Kidney (tissue), 13 donors: ENCODE measurements at regions not wholly inside any gene's neighbourhood (a gene's known extent, or its start where the extent isn't known, plus 50 kb on each side); places are given as distances from the start of the nearest gene placed in this dataset.

Experiments used
- DNase-seq, 5 donors: peaks; one replicate each; pipeline ENCODE4 v3.0.0-alpha.2; 2013 to 2020
- FAIRE-seq: peaks from 2 replicates; lab custom pipeline; 2012; peaks lifted over from hg19 to GRCh38; lab: Jason Lieb, UNC
- H3K27ac ChIP-seq, 2 donors: one replicate each; pipeline ENCODE4 v1.7.0; 2013; ENCODE audit warnings: low read depth in 2 of 2, low read length in 2 of 2, inconsistent platforms in 1 of 2
- H3K27me3 ChIP-seq: one replicate; pipeline ENCODE4 v1.7.1; 2013; ENCODE audit warnings: low read length, inconsistent platforms; ENCODE audit not compliant: control insufficient read depth, insufficient read depth
- H3K36me3 ChIP-seq, 3 donors: one replicate each; pipeline versions ENCODE4 v1.7.0 to v1.7.1; 2013; ENCODE audit warnings: low read length in 3 of 3, control low read depth in 1 of 3, inconsistent platforms in 1 of 3; ENCODE audit not compliant: insufficient read depth in 3 of 3, control insufficient read depth in 2 of 3
- H3K4me1 ChIP-seq, 3 donors: one replicate each; pipeline versions ENCODE4 v1.7.0 to v1.7.1; 2013; ENCODE audit warnings: low read length in 3 of 3, inconsistent platforms in 1 of 3, low read depth in 1 of 3; ENCODE audit not compliant: control insufficient read depth in 2 of 3, insufficient read depth in 2 of 3
- H3K4me3 ChIP-seq, 3 donors: one replicate each; pipeline versions ENCODE4 v1.7.0 to v1.8.1; 2013; ENCODE audit warnings: low read length in 3 of 3, control low read depth in 1 of 3, inconsistent platforms in 1 of 3
- H3K9ac ChIP-seq, 3 donors: one replicate each; pipeline versions ENCODE4 v1.7.0 to v1.7.1; 2013; ENCODE audit warnings: low read length in 3 of 3, control low read depth in 1 of 3, inconsistent platforms in 1 of 3
- H3K9me3 ChIP-seq, 3 donors: one replicate each; pipeline versions ENCODE4 v1.7.0 to v1.7.1; 2013; ENCODE audit warnings: low read length in 3 of 3, control low read depth in 1 of 3, inconsistent platforms in 1 of 3; ENCODE audit not compliant: control insufficient read depth in 2 of 3, insufficient read depth in 1 of 3
- intact Hi-C: fragments of 100-400 bp; cut with DNase I; formaldehyde crosslinking; loops from one replicate; pipeline ENCODE4 v1.11.1; 2022
- TF ChIP-seq, protein P1 (sequence below): IDR thresholded peaks from 3 replicates; pipeline ENCODE4 v1.5.1; 2012; ENCODE audit warnings: mild to moderate bottlenecking, moderate library complexity, borderline replicate concordance; ENCODE audit not compliant: insufficient read depth; ENCODE audit errors: extremely low read depth
- donor health status: control.
- donor health status: control.
- donor health status: control.
- donor health status: control.
- donor health status: control.
- donor health status: DM: yes; HTN: yes; CAD: no.
- donor health status: Normal renal cell carcinoma (clear cell type).

DNA sequence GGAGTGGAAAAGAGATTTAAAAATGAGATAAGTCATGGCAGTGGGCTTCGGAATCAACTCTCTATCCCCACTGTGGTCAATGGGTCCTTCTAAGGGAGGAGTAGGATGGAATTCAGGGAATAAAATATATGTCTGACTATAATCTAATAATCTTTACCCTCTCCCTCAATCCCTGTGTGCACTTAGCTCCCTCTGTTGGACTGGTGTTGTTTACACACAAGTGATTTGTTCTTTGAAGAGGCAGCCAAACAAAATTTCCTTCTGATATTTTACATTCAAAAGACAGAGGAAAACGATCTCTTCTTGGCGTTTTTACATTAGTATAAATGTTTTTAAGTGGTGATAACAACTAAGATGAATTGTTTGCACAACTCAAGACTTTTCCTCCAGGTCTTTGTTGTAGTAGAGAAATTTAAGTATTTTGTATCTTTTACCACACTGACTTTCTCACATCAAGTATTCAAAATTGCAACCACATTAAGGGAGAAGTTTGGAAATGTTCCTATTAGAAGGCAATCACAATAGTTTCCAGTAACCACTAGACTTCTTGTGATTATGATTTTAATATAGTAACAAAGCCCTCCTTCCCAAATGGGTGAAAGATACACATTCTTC, 317.8 kb downstream of the CENPW start:
- TF ChIP-seq, protein P1, sequence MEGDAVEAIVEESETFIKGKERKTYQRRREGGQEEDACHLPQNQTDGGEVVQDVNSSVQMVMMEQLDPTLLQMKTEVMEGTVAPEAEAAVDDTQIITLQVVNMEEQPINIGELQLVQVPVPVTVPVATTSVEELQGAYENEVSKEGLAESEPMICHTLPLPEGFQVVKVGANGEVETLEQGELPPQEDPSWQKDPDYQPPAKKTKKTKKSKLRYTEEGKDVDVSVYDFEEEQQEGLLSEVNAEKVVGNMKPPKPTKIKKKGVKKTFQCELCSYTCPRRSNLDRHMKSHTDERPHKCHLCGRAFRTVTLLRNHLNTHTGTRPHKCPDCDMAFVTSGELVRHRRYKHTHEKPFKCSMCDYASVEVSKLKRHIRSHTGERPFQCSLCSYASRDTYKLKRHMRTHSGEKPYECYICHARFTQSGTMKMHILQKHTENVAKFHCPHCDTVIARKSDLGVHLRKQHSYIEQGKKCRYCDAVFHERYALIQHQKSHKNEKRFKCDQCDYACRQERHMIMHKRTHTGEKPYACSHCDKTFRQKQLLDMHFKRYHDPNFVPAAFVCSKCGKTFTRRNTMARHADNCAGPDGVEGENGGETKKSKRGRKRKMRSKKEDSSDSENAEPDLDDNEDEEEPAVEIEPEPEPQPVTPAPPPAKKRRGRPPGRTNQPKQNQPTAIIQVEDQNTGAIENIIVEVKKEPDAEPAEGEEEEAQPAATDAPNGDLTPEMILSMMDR: peak; percentile 27
- no peak overlapping the region for H3K27ac ChIP-seq
- H3K9me3 ChIP-seq: no peaks in the 10 kb centered on the region
- FAIRE-seq (no peak), DNase-seq (peak in 2 of 5 donors; percentile 41 to 83)
- no peaks in the 10 kb centered on the region for H3K36me3 ChIP-seq
- no peaks in the 10 kb centered on the region for H3K27me3 ChIP-seq
- H3K4me3 ChIP-seq: no peak overlapping the region
- no peak overlapping the region for H3K9ac ChIP-seq
- intact Hi-C loops: no loop called here
- H3K4me1 ChIP-seq: no peaks in the 10 kb centered on the region

DNA sequence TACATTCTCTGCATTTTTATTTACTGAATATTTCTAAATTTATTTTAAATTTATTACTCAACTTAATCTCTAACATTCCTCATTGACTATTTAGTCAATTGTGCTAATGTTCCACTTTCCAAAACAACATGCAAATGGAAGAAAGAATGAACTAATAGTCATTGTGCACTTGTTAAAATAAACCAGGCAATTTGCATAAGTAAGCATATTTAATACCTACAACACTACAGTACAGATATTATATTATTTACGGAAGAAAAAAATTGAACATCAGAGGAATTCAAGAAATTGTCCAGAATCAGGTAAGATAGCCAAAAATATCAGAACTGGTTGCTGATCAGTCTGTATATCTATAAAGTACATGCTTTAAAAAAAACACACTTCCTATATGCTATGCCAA, 320.5 kb downstream of the CENPW start:
- DNase-seq (no peak), FAIRE-seq (peak; percentile 53)
- TF ChIP-seq, protein P1: no peak
- Histone ChIP-seq H3K9me3 (no peaks in the 10 kb centered on the region), H3K4me1 (no peaks in the 10 kb centered on the region), H3K4me3 (no peak overlapping the region), H3K27me3 (no peaks in the 10 kb centered on the region), H3K36me3 (no peaks in the 10 kb centered on the region), H3K27ac (no peak overlapping the region), H3K9ac (no peak overlapping the region)
- intact Hi-C loops: no loop called here

DNA sequence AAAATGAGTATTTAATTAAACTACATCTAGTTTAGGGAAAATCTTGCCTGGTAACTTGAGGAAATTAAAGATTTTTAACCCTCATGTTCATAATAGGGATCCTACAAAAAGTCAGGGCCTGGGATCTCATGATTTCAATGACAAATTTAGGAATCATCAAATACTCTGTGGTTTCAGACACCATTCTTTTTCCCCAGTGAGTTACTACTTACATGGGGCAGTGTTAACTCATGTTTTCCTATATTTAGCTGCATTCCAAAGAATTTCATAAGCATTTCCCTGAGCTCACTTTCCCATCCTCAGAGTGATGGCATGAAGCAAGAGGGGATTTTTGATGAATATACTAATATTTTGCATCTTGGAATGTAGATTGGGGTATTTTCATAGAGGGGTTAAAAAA, 321.7 kb downstream of the CENPW start:
- intact Hi-C loops: no loop called here
- H3K27me3 ChIP-seq: no peaks in the 10 kb centered on the region
- no peak overlapping the region for H3K27ac ChIP-seq
- no peak for FAIRE-seq
- no peak overlapping the region for H3K9ac ChIP-seq
- H3K36me3 ChIP-seq: no peaks in the 10 kb centered on the region
- H3K9me3 ChIP-seq: no peaks in the 10 kb centered on the region
- DNase-seq: no peak
- TF ChIP-seq, protein P1: no peak
- no peaks in the 10 kb centered on the region for H3K4me1 ChIP-seq
- H3K4me3 ChIP-seq: no peak overlapping the region

DNA sequence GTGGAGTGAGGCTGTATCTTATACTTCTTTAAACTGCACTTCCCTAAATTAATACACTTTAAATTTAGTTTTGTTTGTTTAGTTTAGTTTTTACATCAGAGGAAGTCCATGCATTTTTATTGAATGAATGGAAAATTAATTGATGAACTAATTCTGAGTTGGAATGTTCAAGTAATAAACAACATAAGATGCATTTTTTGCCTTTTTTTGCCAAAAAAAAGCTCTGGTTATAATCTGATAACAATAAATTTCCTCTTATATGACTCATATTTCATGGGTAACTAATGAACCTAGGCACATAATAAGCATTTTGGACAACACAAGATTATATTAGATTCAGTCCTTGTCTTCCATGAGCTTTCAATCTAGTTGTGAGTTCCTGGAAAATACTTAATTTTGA, 323.1 kb downstream of the CENPW start:
- FAIRE-seq: no peak
- intact Hi-C loops: no loop called here
- Histone ChIP-seq H3K27me3 (no peaks in the 10 kb centered on the region), H3K27ac (no peak overlapping the region), H3K4me1 (no peaks in the 10 kb centered on the region), H3K9me3 (no peaks in the 10 kb centered on the region), H3K9ac (no peak overlapping the region), H3K4me3 (no peak overlapping the region), H3K36me3 (no peaks in the 10 kb centered on the region)
- TF ChIP-seq, protein P1: no peak
- no peak for DNase-seq
